C4-2B (cell line): ENCODE measurements at regions not wholly inside any gene's neighbourhood (a gene's known extent, or its start where the extent isn't known, plus 50 kb on each side); places are given as distances from the start of the nearest gene placed in this dataset.

Source experiments
- ZFX ChIP-seq: fragments of 450-650 bp; IDR thresholded peaks from 2 replicates; pipeline ENCODE4 v1.6.1; 2017
- TF ChIP-seq, protein P1 (sequence below): fragments of 450-650 bp; conservative IDR thresholded peaks from 2 replicates; pipeline ENCODE4 v1.5.1; 2017; ENCODE audit warnings: mild to moderate bottlenecking

DNA sequence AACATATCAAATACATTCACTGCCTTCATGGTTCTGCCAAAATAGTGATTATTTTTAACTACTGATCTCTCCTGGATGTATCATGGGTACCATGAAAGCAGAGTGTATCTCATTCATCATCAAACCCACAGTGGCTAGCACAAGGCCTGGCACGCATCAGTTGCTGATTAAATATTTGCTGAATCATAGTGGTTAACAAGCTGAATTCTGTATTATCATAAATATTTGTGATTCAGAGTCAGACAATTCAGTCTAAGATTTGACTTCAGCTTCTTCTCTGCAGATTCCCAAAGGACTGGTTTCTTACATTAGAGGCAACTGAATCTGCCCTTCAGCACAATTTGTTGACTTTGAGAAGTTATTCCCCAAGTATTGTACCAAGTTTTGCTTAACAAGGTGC is 715.8 kb upstream of the LRRC4C start:
- TF ChIP-seq, protein P1, sequence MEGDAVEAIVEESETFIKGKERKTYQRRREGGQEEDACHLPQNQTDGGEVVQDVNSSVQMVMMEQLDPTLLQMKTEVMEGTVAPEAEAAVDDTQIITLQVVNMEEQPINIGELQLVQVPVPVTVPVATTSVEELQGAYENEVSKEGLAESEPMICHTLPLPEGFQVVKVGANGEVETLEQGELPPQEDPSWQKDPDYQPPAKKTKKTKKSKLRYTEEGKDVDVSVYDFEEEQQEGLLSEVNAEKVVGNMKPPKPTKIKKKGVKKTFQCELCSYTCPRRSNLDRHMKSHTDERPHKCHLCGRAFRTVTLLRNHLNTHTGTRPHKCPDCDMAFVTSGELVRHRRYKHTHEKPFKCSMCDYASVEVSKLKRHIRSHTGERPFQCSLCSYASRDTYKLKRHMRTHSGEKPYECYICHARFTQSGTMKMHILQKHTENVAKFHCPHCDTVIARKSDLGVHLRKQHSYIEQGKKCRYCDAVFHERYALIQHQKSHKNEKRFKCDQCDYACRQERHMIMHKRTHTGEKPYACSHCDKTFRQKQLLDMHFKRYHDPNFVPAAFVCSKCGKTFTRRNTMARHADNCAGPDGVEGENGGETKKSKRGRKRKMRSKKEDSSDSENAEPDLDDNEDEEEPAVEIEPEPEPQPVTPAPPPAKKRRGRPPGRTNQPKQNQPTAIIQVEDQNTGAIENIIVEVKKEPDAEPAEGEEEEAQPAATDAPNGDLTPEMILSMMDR, result no peak
- TF ChIP-seq ZFX, result no peak
